ENCODE measurements at regions not wholly inside any gene's neighbourhood (a gene's known extent, or its start where the extent isn't known, plus 50 kb on each side); places are given as distances from the start of the nearest gene placed in this dataset.

- no peak for DNase-seq
Observed at GRCh38 chr22:48256041-48256739, 1493.7 kb downstream of the TBC1D22A start.

- DNase-seq, result no peak
Observed at GRCh38 chr22:48254311-48254873, 1491.9 kb downstream of the TBC1D22A start.

GRCh38 chr22:48253573-48253972 is 1491.1 kb downstream of the TBC1D22A start:
- no peak for DNase-seq

GRCh38 chr22:48253136-48253535 is 1490.7 kb downstream of the TBC1D22A start:
- DNase-seq, result no peak

GRCh38 chr22:48251629-48252028 is 1489.2 kb downstream of the TBC1D22A start:
- no peak for DNase-seq

GRCh38 chr22:48250937-48251530 is 1488.6 kb downstream of the TBC1D22A start:
- no peak for DNase-seq

GRCh38 chr22:48250286-48250895 is 1487.9 kb downstream of the TBC1D22A start:
- no peak for DNase-seq

- no peak for DNase-seq
Observed at GRCh38 chr22:48249713-48250268, 1487.3 kb downstream of the TBC1D22A start.

- DNase-seq, result no peak
Observed at GRCh38 chr22:48248901-48249455, 1486.5 kb downstream of the TBC1D22A start.

GRCh38 chr22:48247829-48248228 is 1485.4 kb downstream of the TBC1D22A start:
- DNase-seq, result no peak

GRCh38 chr22:48245196-48245485 is 1482.7 kb downstream of the TBC1D22A start:
- DNase-seq, result no peak

GRCh38 chr22:48244388-48245195 is 1482.1 kb downstream of the TBC1D22A start:
- no peak for DNase-seq

- DNase-seq, result no peak
Observed at GRCh38 chr22:48242461-48242864, 1480.0 kb downstream of the TBC1D22A start.

GRCh38 chr22:48241658-48242057 is 1479.2 kb downstream of the TBC1D22A start:
- no peak for DNase-seq

GRCh38 chr22:48240935-48241230 is 1478.4 kb downstream of the TBC1D22A start:
- DNase-seq, result no peak

GRCh38 chr22:48240148-48240934 is 1477.9 kb downstream of the TBC1D22A start:
- no peak for DNase-seq

- no peak for DNase-seq
Observed at GRCh38 chr22:48239461-48240147, 1477.2 kb downstream of the TBC1D22A start.

GRCh38 chr22:48238966-48239365 is 1476.5 kb downstream of the TBC1D22A start:
- no peak for DNase-seq

- DNase-seq, result no peak
Observed at GRCh38 chr22:48238284-48238915, 1476.0 kb downstream of the TBC1D22A start.

- DNase-seq, result no peak
Observed at GRCh38 chr22:48237466-48238283, 1475.2 kb downstream of the TBC1D22A start.

Measured in dermis blood vessel endothelial cell (primary cell).